ENCODE measurements at regions not wholly inside any gene's neighbourhood (a gene's known extent, or its start where the extent isn't known, plus 50 kb on each side); places are given as distances from the start of the nearest gene placed in this dataset.

- DNase-seq (ENCODE audit: low spot score) (no peak), ATAC-seq (ENCODE audit: low read depth) (0 out of 3 replicates have a peak, but pooled peaks have one; percentile 17)
- no peak overlapping the region for H3K4me3 ChIP-seq (ENCODE audit: severe bottlenecking)
- no peaks in the 10 kb centered on the region for H3K27me3 ChIP-seq (ENCODE audit: insufficient read depth, poor library complexity, severe bottlenecking)
- peaks cover 12% of the 10 kb centered on the region for H3K4me1 ChIP-seq (ENCODE audit: insufficient read depth, poor library complexity, severe bottlenecking)
- no peak overlapping the region for H3K27ac ChIP-seq (ENCODE audit: poor library complexity, severe bottlenecking)
- H3K9me3 ChIP-seq (ENCODE audit: severe bottlenecking), result no peaks in the 10 kb centered on the region
- no peak for TF ChIP-seq CTCF (IDR thresholded peaks at IDR 0.05; ENCODE audit: poor library complexity, severe bottlenecking)
- H3K36me3 ChIP-seq (ENCODE audit: low read depth), result no peaks in the 10 kb centered on the region
These were observed 206.0 kb upstream of the PREP start for GRCh38 chr6:105608711-105609374.

- H3K27ac ChIP-seq (ENCODE audit: poor library complexity, severe bottlenecking), result no peak overlapping the region
- no peak for TF ChIP-seq CTCF (IDR thresholded peaks at IDR 0.05; ENCODE audit: poor library complexity, severe bottlenecking)
- no peaks in the 10 kb centered on the region for H3K36me3 ChIP-seq (ENCODE audit: low read depth)
- no peaks in the 10 kb centered on the region for H3K27me3 ChIP-seq (ENCODE audit: insufficient read depth, poor library complexity, severe bottlenecking)
- H3K4me1 ChIP-seq (ENCODE audit: insufficient read depth, poor library complexity, severe bottlenecking), result peaks cover 7% of the 10 kb centered on the region
- H3K9me3 ChIP-seq (ENCODE audit: severe bottlenecking), result no peaks in the 10 kb centered on the region
- ATAC-seq (ENCODE audit: low read depth), result no peak
- no peak for DNase-seq (ENCODE audit: low spot score)
- H3K4me3 ChIP-seq (ENCODE audit: severe bottlenecking), result no peak overlapping the region
These were observed 205.0 kb upstream of the PREP start for GRCh38 chr6:105607636-105608621.

GRCh38 chr6:105606831-105607463 is 204.1 kb upstream of the PREP start:
- Histone ChIP-seq H3K36me3 (ENCODE audit: low read depth) (no peaks in the 10 kb centered on the region), H3K27me3 (ENCODE audit: insufficient read depth, poor library complexity, severe bottlenecking) (no peaks in the 10 kb centered on the region), H3K4me1 (ENCODE audit: insufficient read depth, poor library complexity, severe bottlenecking) (peaks cover 7% of the 10 kb centered on the region), H3K4me3 (ENCODE audit: severe bottlenecking) (no peak overlapping the region), H3K27ac (ENCODE audit: poor library complexity, severe bottlenecking) (no peak overlapping the region), H3K9me3 (ENCODE audit: severe bottlenecking) (no peaks in the 10 kb centered on the region)
- DNase-seq (ENCODE audit: low spot score), result no peak
- no peak for TF ChIP-seq CTCF (IDR thresholded peaks at IDR 0.05; ENCODE audit: poor library complexity, severe bottlenecking)
- no peak for ATAC-seq (ENCODE audit: low read depth)

- H3K27ac ChIP-seq (ENCODE audit: poor library complexity, severe bottlenecking), result peak overlapping the region; percentile 34
- TF ChIP-seq CTCF (IDR thresholded peaks at IDR 0.05; ENCODE audit: poor library complexity, severe bottlenecking), result no peak
- H3K4me1 ChIP-seq (ENCODE audit: insufficient read depth, poor library complexity, severe bottlenecking), result peaks cover 28% of the 10 kb centered on the region
These were observed 201.7 kb upstream of the PREP start for GRCh38 chr6:105604587-105604884.

More at GRCh38 chr6:105604587-105604884, 201.7 kb upstream of the PREP start:
- Histone ChIP-seq H3K4me3 (ENCODE audit: severe bottlenecking) (no peak overlapping the region), H3K27me3 (ENCODE audit: insufficient read depth, poor library complexity, severe bottlenecking) (no peaks in the 10 kb centered on the region), H3K36me3 (ENCODE audit: low read depth) (no peaks in the 10 kb centered on the region), H3K9me3 (ENCODE audit: severe bottlenecking) (no peaks in the 10 kb centered on the region)
- ATAC-seq (ENCODE audit: low read depth) (no peak), DNase-seq (ENCODE audit: low spot score) (no peak)

All from RWPE2 (cell line).